Psoas muscle (tissue), 7 donors: ENCODE measurements at regions not wholly inside any gene's neighbourhood (a gene's known extent, or its start where the extent isn't known, plus 50 kb on each side); places are given as distances from the start of the nearest gene placed in this dataset.

Source experiments
- ATAC-seq, 4 donors: fragments of 200-7000 bp; cut with Tn5 transposase; one replicate each; pipeline ENCODE4 v1.9.1; 2020; ENCODE audit warnings: moderate library complexity in 3 of 4, mild to moderate bottlenecking in 2 of 4
- DNase-seq, 2 donors: peaks; one replicate each; pipeline ENCODE4 v3.0.0-alpha.2; 2020
- H3K27ac ChIP-seq: fragments of 200-600 bp; one replicate; pipeline ENCODE4 v1.8.0; 2022
- H3K27me3 ChIP-seq, 3 donors: fragments of 200-600 bp in 1 of 3; one replicate each; pipeline versions ENCODE4 v1.6.1 to v1.8.0; 2013 to 2022; ENCODE audit warnings: low read length in 2 of 3, mild to moderate bottlenecking in 2 of 3, moderate library complexity in 1 of 3; ENCODE audit not compliant: insufficient read depth in 3 of 3
- H3K36me3 ChIP-seq, 2 donors: fragments of 200-600 bp in 1 of 2; one replicate each; pipeline versions ENCODE4 v1.6.1 to v1.8.0; 2013 to 2022; ENCODE audit warnings: low read depth in 1 of 2, mild to moderate bottlenecking in 1 of 2, moderate library complexity in 1 of 2; ENCODE audit not compliant: insufficient read depth in 1 of 2
- H3K4me1 ChIP-seq: fragments of 200-600 bp; one replicate; pipeline ENCODE4 v1.8.0; 2022
- H3K4me3 ChIP-seq: fragments of 200-600 bp; one replicate; pipeline ENCODE4 v1.8.0; 2022; ENCODE audit warnings: mild to moderate bottlenecking
- H3K9me3 ChIP-seq: fragments of 200-600 bp; one replicate; pipeline ENCODE4 v1.8.0; 2022
- CTCF ChIP-seq: fragments of 200-600 bp; IDR thresholded peaks from one replicate; pipeline ENCODE4 v1.8.0; 2022; ENCODE audit warnings: antibody characterized with exemption
- WGBS, 3 donors: extraction: QIAGEN DNeasy Blood & Tissue Kit; methylation state at CpG; one replicate each; pipeline versions ENCODE4 v1.1.6 to v1.1.7; 2013; 5-methylcytosine and 5-hydroxymethylcytosine counted together
- intact Hi-C, 2 donors: fragments of 100-400 bp; cut with DNase I; formaldehyde crosslinking; loops; one replicate each; pipeline versions ENCODE4 v1.11.0 to v1.14.2; 2022
- donor health status: healthy with polysubstance abuse.
- donor health status: DM: no; HTN: no; CAD: no; lungs with moderate emphysema.
- donor health status: Bipolar disorder and iron deficiency.
- donor health status: healthy.
- donor health status: DM: yes; HTN: yes; CAD: no.
- donor health status: DM: no; HTN: no; CAD: no.
- donor health status: DM: yes; HTN: yes; CAD: no.

DNA sequence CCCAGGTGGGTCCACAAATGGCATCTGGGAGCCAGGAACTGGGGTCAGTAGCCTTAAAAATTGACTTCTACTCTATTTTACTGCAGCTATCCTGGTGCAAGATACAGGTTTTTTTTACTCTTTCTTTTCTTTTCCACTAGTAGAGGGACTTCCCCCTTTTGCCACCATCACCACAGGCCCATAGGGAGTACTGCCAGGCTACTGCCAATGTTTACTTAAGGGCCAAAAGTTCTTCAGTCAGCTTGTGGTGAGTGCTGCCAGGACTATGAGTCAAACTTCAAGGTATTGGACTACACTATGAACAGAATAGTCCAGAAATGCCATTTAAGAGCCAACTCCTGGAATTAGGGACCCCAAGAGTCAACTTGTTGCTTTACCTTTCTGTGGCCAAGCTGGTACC lies 94.7 kb downstream of the EDA2R start:
- TF ChIP-seq CTCF = no peak
- ATAC-seq (no peak), DNase-seq (no peak)
- H3K4me1 ChIP-seq = no peaks in the 10 kb centered on the region
- no peak overlapping the region for H3K4me3 ChIP-seq
- H3K36me3 ChIP-seq = no peaks in the 10 kb centered on the region
- H3K27ac ChIP-seq = no peak overlapping the region
- H3K9me3 ChIP-seq = no peaks in the 10 kb centered on the region
- peaks cover 0 to 9% (median 0%) of the 10 kb centered on the region in 3 donors for H3K27me3 ChIP-seq
- intact Hi-C loops = no loop called here

DNA sequence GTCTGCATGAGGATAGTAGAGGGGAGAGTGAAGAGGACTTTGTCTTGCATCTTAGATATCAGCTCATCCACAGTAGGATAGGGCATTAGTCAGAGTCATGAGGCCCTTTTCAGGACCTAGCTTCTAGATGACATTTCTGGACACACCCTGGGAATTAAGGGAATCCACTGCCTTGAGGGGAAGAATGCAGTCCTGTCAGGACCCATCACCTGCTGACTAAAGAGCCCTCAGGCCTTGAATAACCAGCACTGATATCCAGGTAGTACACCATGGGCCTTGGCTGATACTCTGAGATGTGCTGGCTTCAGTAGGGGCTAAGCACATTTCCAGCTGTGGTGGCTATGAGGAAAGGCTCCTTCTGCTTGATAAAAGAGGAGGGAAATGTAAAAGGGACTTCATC lies 134.4 kb downstream of the EDA2R start:
- peaks cover 15% of the 10 kb centered on the region for H3K9me3 ChIP-seq
- no peak overlapping the region for H3K27ac ChIP-seq
- DNase-seq (no peak), ATAC-seq (no peak)
- no peaks in the 10 kb centered on the region for H3K4me1 ChIP-seq
- H3K36me3 ChIP-seq = no peaks in the 10 kb centered on the region
- intact Hi-C loops = no loop called here
- H3K4me3 ChIP-seq = no peak overlapping the region
- peaks cover 0 to 5% (median 0%) of the 10 kb centered on the region in 3 donors for H3K27me3 ChIP-seq
- TF ChIP-seq CTCF = no peak

- no peaks in the 10 kb centered on the region for H3K36me3 ChIP-seq
- DNase-seq = no peak
- H3K4me3 ChIP-seq = no peak overlapping the region
- intact Hi-C loops = no loop called here
- no peak for TF ChIP-seq CTCF
- H3K9me3 ChIP-seq = no peaks in the 10 kb centered on the region
- peaks cover 0 to 5% (median 0%) of the 10 kb centered on the region in 3 donors for H3K27me3 ChIP-seq
- ATAC-seq = no peak
- no peak overlapping the region for H3K27ac ChIP-seq
- 73 to 86% (median 84%) methylated on average over 18 to 19 of the region's 19 CpGs for WGBS, 3 donors
- H3K4me1 ChIP-seq = no peaks in the 10 kb centered on the region
Observed at GRCh38 chrX:66498672-66499296, 140.1 kb downstream of the EDA2R start.

DNA sequence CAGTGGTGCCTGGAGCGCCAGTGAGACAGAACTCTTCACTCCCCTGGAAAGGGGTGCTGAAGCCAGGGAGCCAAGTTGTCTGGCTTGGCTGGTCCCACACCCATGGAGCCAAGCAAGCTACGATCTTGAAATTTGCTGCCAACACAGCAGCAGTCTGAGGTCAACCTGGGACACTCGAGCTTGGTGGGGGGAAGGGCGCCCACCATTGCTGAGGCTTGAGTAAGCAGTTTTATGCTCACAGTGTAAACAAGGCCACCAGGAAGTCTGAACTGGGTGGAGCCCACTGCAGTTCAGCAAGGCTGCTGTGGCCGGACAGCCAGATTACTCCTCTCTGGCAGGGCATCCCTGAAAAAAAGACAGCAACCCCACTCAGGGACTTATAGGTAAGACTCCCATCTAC lies 149.5 kb downstream of the EDA2R start:
- ATAC-seq (no peak), DNase-seq (peak in 1 of 2 donors; percentile 20)
- H3K4me3 ChIP-seq = no peak overlapping the region
- no peaks in the 10 kb centered on the region for H3K9me3 ChIP-seq
- intact Hi-C loops = no loop called here
- 29 to 63% (median 56%) methylated on average over 5 of the region's 5 CpGs for WGBS, 3 donors
- no peaks in the 10 kb centered on the region for H3K27me3 ChIP-seq
- no peak for TF ChIP-seq CTCF
- no peaks in the 10 kb centered on the region for H3K4me1 ChIP-seq
- no peaks in the 10 kb centered on the region for H3K36me3 ChIP-seq
- H3K27ac ChIP-seq = no peak overlapping the region
